WTC11 (cell line): ENCODE measurements at regions not wholly inside any gene's neighbourhood (a gene's known extent, or its start where the extent isn't known, plus 50 kb on each side); places are given as distances from the start of the nearest gene placed in this dataset.

Experiments used
- ATAC-seq: fragments of 200-7000 bp; cut with Tn5 transposase; 2 replicates; pipeline ENCODE4 v1.10.0; 2021; ENCODE audit warnings: mild to moderate bottlenecking, moderate library complexity
- CTCF ChIA-PET: fragments of 300-600 bp; sonication (Branson Sonifier 250); formaldehyde crosslinking; loops from one replicate; lab custom pipeline; 2021; ENCODE audit warnings: antibody characterized with exemption; lab: Charles Lee
- POLR2A ChIA-PET: fragments of 350-600 bp; sonication (Branson Sonifier 250); formaldehyde crosslinking; loops from one replicate; lab custom pipeline; 2021; ENCODE audit warnings: antibody characterized with exemption; lab: Charles Lee
- DNase-seq: peaks from one replicate; pipeline ENCODE4 v3.0.0; 2021; ENCODE audit warnings: low spot score
- H3K27ac Mint-ChIP-seq: 2 replicates; pipeline ENCODE4 v1.8.0; 2021; ENCODE audit warnings: mixed read lengths
- H3K27me3 Mint-ChIP-seq: 2 replicates; pipeline ENCODE4 v1.8.0; 2021; ENCODE audit warnings: low read depth, mild to moderate bottlenecking, moderate library complexity, mixed read lengths
- H3K36me3 Mint-ChIP-seq: 2 replicates; pipeline ENCODE4 v1.8.0; 2021; ENCODE audit warnings: mixed read lengths
- H3K4me1 Mint-ChIP-seq: 2 replicates; pipeline ENCODE4 v1.8.0; 2022; ENCODE audit warnings: mixed read lengths
- H3K4me3 Mint-ChIP-seq: 2 replicates; pipeline ENCODE4 v1.8.0; 2021; ENCODE audit warnings: mild to moderate bottlenecking, moderate library complexity, mixed read lengths
- H3K9me3 Mint-ChIP-seq: 2 replicates; pipeline ENCODE4 v1.8.0; 2021; ENCODE audit warnings: mixed read lengths
- CREM ChIP-seq: sonication (generic); formaldehyde crosslinking; IDR thresholded peaks from 2 replicates; pipeline ENCODE4 v1.8.1; 2022; ENCODE audit warnings: mild to moderate bottlenecking, missing genetic modification reagents, moderate library complexity
- ETV6 ChIP-seq: sonication (generic); formaldehyde crosslinking; IDR thresholded peaks from 2 replicates; pipeline ENCODE4 v1.8.1; 2022; ENCODE audit warnings: mild to moderate bottlenecking, missing genetic modification reagents
- FOXP1 ChIP-seq: sonication (generic); formaldehyde crosslinking; IDR thresholded peaks from 2 replicates; pipeline ENCODE4 v1.8.0; 2022; ENCODE audit warnings: missing genetic modification reagents, mild to moderate bottlenecking, moderate library complexity, borderline replicate concordance
- GABPB1 ChIP-seq: sonication (generic); formaldehyde crosslinking; IDR thresholded peaks from 2 replicates; pipeline ENCODE4 v1.8.1; 2023; ENCODE audit warnings: mild to moderate bottlenecking, missing genetic modification reagents
- HMGA2 ChIP-seq: fragments of 250-450 bp; sonication (Bioruptor Pico); IDR thresholded peaks from 2 replicates; pipeline ENCODE4 v1.4.0; 2021; ENCODE audit warnings: mild to moderate bottlenecking, moderate library complexity
- JAZF1 ChIP-seq: fragments of 250-450 bp; sonication (Bioruptor Pico); IDR thresholded peaks from 2 replicates; pipeline ENCODE4 v1.9.0; 2021; ENCODE audit warnings: moderate library complexity, mild to moderate bottlenecking, inconsistent platforms
- JUN ChIP-seq: sonication (generic); formaldehyde crosslinking; IDR thresholded peaks from 2 replicates; pipeline ENCODE4 v1.8.0; 2023; ENCODE audit warnings: mild to moderate bottlenecking, missing genetic modification reagents
- MXD4 ChIP-seq: fragments of 250-450 bp; sonication (Bioruptor Pico); IDR thresholded peaks from 2 replicates; pipeline ENCODE4 v1.8.0; 2021; ENCODE audit warnings: mild to moderate bottlenecking, moderate library complexity, borderline replicate concordance
- NFATC4 ChIP-seq: fragments of 250-450 bp; sonication (Bioruptor Pico); IDR thresholded peaks from 2 replicates; pipeline ENCODE4 v1.9.0; 2021; ENCODE audit warnings: mild to moderate bottlenecking
- NR1H2 ChIP-seq: sonication (generic); formaldehyde crosslinking; IDR thresholded peaks from 2 replicates; pipeline ENCODE4 v1.9.0; 2021; ENCODE audit warnings: mild to moderate bottlenecking, moderate library complexity, missing genetic modification reagents
- NR3C1 ChIP-seq: sonication (generic); formaldehyde crosslinking; conservative IDR thresholded peaks from 2 replicates; pipeline ENCODE4 v1.8.1; 2023; ENCODE audit warnings: low read depth, mild to moderate bottlenecking, missing genetic modification reagents
- TCF7 ChIP-seq: sonication (generic); formaldehyde crosslinking; IDR thresholded peaks from 2 replicates; pipeline ENCODE4 v1.8.0; 2022; ENCODE audit warnings: mild to moderate bottlenecking, low read depth, missing genetic modification reagents, moderate library complexity
- ZNF232 ChIP-seq: sonication (generic); formaldehyde crosslinking; IDR thresholded peaks from 2 replicates; pipeline ENCODE4 v1.8.0; 2022; ENCODE audit warnings: mild to moderate bottlenecking, missing genetic modification reagents
- TF ChIP-seq, protein P1 (sequence below): sonication (generic); formaldehyde crosslinking; IDR thresholded peaks from 2 replicates; pipeline ENCODE4 v1.8.1; 2023; ENCODE audit warnings: mild to moderate bottlenecking, missing genetic modification reagents
- TF ChIP-seq, protein P2 (sequence below): sonication (generic); formaldehyde crosslinking; IDR thresholded peaks from 2 replicates; pipeline ENCODE4 v1.8.1; 2022; ENCODE audit warnings: mild to moderate bottlenecking, moderate library complexity, missing genetic modification reagents
- TF ChIP-seq, protein P3 (sequence below): sonication (generic); formaldehyde crosslinking; IDR thresholded peaks from 2 replicates; pipeline ENCODE4 v1.8.1; 2022; ENCODE audit warnings: low read depth, missing genetic modification reagents, borderline replicate concordance
- TF ChIP-seq, protein P4 (sequence below): sonication (generic); formaldehyde crosslinking; IDR thresholded peaks from 2 replicates; pipeline ENCODE4 v1.8.0; 2023; ENCODE audit warnings: mild to moderate bottlenecking, missing genetic modification reagents
- TF ChIP-seq, protein P5 (sequence below): sonication (generic); formaldehyde crosslinking; IDR thresholded peaks from 2 replicates; pipeline ENCODE4 v1.8.1; 2023; ENCODE audit warnings: mild to moderate bottlenecking, moderate library complexity, missing genetic modification reagents
- TF ChIP-seq, protein P6 (sequence below): fragments of 250-450 bp; sonication (Bioruptor Pico); IDR thresholded peaks from 2 replicates; pipeline ENCODE4 v1.9.0; 2021; ENCODE audit warnings: mild to moderate bottlenecking
- TF ChIP-seq, protein P7 (sequence below): sonication (generic); formaldehyde crosslinking; IDR thresholded peaks from 2 replicates; pipeline ENCODE4 v1.8.0; 2022; ENCODE audit warnings: mild to moderate bottlenecking, missing genetic modification reagents

DNA sequence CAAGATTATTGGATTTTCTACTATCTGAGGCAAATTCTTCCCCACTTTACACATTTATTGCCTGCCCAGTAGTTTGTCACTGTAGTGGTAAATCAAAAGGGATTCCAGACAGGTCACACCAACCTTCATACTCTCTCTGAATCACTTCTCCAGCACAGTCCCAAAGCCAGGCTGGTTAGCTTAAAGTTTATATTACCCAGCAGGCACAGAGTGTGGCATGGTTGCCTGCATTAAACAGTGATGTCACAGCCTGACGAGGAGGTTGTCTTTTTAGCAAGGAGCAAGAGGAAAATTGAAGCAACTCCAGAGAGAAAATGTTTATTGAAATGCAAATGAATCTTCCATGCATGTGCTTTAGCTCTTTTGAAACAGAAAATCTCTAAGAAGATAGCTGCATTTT lies 375.5 kb upstream of the CELF2 start (continued):
- TF ChIP-seq, protein P1, sequence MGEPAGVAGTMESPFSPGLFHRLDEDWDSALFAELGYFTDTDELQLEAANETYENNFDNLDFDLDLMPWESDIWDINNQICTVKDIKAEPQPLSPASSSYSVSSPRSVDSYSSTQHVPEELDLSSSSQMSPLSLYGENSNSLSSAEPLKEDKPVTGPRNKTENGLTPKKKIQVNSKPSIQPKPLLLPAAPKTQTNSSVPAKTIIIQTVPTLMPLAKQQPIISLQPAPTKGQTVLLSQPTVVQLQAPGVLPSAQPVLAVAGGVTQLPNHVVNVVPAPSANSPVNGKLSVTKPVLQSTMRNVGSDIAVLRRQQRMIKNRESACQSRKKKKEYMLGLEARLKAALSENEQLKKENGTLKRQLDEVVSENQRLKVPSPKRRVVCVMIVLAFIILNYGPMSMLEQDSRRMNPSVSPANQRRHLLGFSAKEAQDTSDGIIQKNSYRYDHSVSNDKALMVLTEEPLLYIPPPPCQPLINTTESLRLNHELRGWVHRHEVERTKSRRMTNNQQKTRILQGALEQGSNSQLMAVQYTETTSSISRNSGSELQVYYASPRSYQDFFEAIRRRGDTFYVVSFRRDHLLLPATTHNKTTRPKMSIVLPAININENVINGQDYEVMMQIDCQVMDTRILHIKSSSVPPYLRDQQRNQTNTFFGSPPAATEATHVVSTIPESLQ (CRISPR knock-in tag): no peak
- TF ChIP-seq, protein P2, sequence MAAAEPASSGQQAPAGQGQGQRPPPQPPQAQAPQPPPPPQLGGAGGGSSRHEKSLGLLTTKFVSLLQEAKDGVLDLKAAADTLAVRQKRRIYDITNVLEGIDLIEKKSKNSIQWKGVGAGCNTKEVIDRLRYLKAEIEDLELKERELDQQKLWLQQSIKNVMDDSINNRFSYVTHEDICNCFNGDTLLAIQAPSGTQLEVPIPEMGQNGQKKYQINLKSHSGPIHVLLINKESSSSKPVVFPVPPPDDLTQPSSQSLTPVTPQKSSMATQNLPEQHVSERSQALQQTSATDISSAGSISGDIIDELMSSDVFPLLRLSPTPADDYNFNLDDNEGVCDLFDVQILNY: no peak
- no peak for TF ChIP-seq JUN (CRISPR knock-in tag)
- no peak for TF ChIP-seq NR3C1 (CRISPR knock-in tag)
- TF ChIP-seq, protein P3, sequence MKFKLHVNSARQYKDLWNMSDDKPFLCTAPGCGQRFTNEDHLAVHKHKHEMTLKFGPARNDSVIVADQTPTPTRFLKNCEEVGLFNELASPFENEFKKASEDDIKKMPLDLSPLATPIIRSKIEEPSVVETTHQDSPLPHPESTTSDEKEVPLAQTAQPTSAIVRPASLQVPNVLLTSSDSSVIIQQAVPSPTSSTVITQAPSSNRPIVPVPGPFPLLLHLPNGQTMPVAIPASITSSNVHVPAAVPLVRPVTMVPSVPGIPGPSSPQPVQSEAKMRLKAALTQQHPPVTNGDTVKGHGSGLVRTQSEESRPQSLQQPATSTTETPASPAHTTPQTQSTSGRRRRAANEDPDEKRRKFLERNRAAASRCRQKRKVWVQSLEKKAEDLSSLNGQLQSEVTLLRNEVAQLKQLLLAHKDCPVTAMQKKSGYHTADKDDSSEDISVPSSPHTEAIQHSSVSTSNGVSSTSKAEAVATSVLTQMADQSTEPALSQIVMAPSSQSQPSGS (CRISPR knock-in tag): no peak
- no peak for TF ChIP-seq ETV6 (CRISPR knock-in tag)
- no peak for TF ChIP-seq NR1H2

DNA sequence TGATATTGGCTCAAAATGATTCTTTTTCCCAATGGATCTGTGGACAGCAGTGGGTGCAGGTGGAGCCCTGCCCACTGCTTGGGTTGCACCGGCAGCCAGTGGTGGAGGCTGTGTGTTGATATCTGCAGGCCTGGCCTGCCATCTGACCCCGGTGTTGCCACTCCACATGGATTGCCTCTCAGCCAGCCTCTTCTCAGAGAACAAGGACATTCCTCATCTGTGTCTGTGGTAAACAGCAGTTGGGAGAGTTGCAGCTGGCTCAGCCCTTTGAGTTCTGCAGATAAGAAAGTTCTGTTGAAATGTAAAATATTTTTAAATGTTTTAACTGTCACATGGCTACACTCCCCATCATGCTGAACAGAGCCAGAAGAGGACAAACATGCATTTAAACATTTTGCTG lies 374.9 kb upstream of the CELF2 start:
- Mint-ChIP-seq H3K9me3 (peaks cover 7% of the 10 kb centered on the region; the same call in 1 of the 2 replicates), H3K27me3 (no peaks in the 10 kb centered on the region), H3K4me3 (no peak overlapping the region), H3K36me3 (peaks cover 3% of the 10 kb centered on the region; the same call in 1 of the 2 replicates), H3K27ac (no peak overlapping the region), H3K4me1 (peaks cover 48% of the 10 kb centered on the region)
- TF ChIP-seq, protein P4, sequence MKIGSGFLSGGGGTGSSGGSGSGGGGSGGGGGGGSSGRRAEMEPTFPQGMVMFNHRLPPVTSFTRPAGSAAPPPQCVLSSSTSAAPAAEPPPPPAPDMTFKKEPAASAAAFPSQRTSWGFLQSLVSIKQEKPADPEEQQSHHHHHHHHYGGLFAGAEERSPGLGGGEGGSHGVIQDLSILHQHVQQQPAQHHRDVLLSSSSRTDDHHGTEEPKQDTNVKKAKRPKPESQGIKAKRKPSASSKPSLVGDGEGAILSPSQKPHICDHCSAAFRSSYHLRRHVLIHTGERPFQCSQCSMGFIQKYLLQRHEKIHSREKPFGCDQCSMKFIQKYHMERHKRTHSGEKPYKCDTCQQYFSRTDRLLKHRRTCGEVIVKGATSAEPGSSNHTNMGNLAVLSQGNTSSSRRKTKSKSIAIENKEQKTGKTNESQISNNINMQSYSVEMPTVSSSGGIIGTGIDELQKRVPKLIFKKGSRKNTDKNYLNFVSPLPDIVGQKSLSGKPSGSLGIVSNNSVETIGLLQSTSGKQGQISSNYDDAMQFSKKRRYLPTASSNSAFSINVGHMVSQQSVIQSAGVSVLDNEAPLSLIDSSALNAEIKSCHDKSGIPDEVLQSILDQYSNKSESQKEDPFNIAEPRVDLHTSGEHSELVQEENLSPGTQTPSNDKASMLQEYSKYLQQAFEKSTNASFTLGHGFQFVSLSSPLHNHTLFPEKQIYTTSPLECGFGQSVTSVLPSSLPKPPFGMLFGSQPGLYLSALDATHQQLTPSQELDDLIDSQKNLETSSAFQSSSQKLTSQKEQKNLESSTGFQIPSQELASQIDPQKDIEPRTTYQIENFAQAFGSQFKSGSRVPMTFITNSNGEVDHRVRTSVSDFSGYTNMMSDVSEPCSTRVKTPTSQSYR (CRISPR knock-in tag): no peak
- TF ChIP-seq, protein P5, sequence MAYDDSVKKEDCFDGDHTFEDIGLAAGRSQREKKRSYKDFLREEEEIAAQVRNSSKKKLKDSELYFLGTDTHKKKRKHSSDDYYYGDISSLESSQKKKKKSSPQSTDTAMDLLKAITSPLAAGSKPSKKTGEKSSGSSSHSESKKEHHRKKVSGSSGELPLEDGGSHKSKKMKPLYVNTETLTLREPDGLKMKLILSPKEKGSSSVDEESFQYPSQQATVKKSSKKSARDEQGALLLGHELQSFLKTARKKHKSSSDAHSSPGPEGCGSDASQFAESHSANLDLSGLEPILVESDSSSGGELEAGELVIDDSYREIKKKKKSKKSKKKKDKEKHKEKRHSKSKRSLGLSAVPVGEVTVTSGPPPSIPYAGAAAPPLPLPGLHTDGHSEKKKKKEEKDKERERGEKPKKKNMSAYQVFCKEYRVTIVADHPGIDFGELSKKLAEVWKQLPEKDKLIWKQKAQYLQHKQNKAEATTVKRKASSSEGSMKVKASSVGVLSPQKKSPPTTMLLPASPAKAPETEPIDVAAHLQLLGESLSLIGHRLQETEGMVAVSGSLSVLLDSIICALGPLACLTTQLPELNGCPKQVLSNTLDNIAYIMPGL: no peak
- TF ChIP-seq JUN (CRISPR knock-in tag) (no peak), ZNF232 (CRISPR knock-in tag) (no peak), CREM (CRISPR knock-in tag) (no peak), NFATC4 (CRISPR knock-in tag) (no peak), GABPB1 (CRISPR knock-in tag) (no peak), TCF7 (CRISPR knock-in tag) (no peak), MXD4 (CRISPR knock-in tag) (no peak), HMGA2 (CRISPR knock-in tag) (no peak), JAZF1 (CRISPR knock-in tag) (no peak), FOXP1 (CRISPR knock-in tag) (no peak)
- TF ChIP-seq, protein P6, sequence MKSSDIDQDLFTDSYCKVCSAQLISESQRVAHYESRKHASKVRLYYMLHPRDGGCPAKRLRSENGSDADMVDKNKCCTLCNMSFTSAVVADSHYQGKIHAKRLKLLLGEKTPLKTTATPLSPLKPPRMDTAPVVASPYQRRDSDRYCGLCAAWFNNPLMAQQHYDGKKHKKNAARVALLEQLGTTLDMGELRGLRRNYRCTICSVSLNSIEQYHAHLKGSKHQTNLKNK (CRISPR knock-in tag): no peak
- TF ChIP-seq, protein P7, sequence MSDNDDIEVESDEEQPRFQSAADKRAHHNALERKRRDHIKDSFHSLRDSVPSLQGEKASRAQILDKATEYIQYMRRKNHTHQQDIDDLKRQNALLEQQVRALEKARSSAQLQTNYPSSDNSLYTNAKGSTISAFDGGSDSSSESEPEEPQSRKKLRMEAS: no peak
- DNase-seq (peak; percentile 11), ATAC-seq (peak; percentile 69)
- POLR2A ChIA-PET: no interaction called here
- CTCF ChIA-PET: no interaction called here
